CD4-positive, alpha-beta T cell treated with Interleukin-15 for 1 hour (primary cell): ENCODE measurements at regions not wholly inside any gene's neighbourhood (a gene's known extent, or its start where the extent isn't known, plus 50 kb on each side); places are given as distances from the start of the nearest gene placed in this dataset.

ENCODE experiments used
- DNase-seq: peaks from one replicate; pipeline ENCODE4 v3.0.0-alpha.2; 2020

DNA sequence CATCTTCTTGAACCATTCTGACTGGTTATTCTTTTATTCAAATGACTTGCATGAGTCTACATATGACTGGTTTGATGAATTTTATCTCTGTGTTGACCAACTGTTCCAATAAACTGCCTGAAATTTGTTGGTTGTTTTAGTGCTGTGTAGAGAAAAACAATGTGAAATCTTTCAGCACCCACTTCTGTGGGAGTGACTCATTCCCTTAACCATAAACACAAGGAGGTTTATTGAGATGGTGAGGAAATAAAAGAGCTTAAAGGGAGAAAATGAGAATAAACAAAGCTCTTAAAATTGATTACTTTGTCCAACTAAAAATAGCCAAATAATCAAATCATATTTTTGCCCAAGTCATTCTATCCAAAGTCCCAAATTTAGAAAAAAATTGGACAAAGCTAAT is 341.1 kb downstream of the TGFB2 start:
- DNase-seq: no peak

DNA sequence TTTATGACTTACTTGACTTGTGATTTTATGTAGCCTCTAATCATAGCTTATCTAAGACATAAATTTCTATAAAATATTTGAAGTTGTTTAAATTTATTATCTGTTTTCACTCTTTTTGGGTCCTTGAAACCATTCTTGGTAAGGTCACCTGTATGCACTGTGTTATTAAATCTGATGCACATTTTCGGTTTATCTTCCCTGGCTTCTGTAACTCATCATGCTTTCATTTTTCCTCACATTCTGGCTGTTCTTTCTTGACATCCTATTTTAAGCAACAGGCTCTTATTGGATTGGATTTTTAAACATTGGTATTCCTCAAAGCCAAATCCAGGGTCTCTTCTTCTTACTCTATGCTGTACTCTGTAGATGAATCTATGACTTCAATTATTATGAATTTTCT is 341.6 kb downstream of the TGFB2 start:
- no peak for DNase-seq

DNA sequence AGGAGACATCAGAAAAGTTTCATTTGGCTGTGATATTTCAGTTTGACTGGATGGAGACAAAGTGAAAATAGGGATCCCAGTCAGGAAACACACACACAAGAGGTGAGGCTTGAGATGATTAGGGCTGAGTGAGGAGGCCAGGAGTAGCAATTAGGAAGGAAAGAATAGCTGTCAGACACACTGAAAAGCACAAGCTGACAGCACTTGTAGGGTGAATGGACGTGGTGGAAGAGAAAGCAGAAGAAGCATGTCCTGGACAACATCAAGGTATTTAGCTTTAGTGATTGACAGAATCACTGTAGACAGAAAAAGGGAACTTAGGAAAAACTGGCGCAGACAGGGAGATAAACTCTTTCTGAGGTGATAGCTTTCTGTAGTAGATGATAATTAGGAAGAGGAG is 347.7 kb downstream of the TGFB2 start:
- no peak for DNase-seq

DNA sequence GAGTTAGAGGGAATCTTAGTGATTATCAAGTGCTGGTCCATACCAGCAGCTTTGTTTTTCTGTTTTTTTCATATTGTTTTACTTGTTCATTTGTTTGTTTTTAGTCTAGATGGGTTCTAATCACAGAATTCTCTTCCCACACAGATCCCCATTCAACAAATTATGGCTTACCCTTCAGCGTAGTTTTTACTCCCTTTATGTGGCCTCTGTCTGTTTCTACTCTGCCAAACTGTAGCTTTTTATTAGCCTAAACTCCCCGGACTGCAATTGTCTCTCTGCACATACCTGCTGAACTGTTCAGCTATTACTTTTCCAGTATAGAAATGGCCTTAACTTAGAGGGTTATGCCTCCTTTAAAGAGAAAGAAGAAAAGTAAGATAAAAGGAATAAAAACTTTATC is 348.5 kb downstream of the TGFB2 start:
- no peak for DNase-seq

DNA sequence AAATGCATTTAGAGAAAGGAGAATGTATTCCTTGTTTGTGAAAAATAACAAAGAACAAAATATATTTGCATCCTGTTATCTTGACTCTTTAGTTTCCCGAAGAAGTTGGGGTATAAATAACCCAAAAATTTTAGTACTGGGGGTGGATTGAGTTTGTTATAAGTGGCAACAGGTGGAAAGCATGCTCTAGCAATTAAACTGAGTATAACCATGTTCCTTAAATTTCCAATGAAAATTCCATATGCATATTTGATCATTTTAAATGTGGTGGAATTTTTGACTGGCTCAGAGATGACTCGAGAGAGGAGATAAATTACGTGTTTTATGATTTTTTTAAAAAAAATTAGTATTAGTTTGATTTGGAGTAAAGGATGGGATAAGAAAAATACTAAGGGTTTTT is 348.9 kb downstream of the TGFB2 start:
- no peak for DNase-seq

DNA sequence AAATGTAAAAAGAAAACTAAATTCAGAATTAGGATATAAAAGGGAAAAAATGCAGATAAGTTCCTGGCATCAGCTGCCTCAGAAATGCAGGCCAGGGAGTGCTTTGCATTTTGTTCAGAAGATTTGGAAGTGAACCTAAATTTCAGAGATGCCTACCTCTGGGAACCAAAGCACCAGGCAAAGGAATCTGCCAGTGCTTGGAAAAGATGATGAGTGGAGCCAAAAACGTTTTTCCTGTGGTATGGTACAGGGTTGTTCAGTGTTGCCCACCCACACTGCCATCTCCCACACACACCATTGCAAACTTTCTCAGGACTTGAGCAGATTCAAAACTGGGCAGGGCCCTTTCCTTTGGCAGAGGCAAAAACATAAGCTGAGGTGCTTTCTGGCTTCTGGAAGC is 349.5 kb downstream of the TGFB2 start:
- DNase-seq: no peak

DNA sequence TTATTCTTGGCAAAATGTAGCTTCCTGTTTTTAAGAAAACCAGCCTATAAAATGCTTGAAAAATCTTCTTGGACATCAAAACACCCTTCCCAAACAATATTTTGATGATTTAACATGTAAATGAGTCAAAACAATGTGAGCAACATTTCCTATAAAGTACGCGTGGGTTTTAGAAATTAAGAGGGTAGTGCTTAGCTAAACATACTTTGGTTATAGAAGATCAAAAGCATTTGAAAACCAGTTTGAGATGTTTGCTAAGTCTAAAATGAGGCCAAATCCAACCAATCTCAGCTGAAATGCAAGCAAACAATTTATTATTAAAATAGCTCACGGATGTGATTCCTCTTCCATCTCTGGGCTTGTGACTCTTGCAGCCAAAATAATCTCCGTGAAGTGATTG is 350.4 kb downstream of the TGFB2 start:
- DNase-seq: no peak

DNA sequence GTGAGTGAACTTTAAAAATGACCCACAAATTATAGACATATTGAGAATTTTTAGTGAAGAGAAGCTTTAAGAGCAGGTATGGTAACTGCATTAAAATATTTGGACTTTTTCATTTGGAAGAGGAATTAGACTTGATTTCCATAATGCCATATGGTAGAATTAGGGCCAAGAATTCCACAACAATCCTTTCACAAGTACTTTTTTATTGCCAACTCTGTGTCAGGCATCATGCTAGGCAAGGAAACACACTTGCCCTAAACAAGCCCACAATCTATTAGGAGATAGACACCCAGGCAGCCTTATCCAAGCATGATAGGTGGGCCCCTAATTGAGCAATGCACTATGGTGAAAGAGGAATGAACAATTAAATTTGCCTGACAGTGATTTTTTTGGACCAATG is 353.0 kb downstream of the TGFB2 start:
- no peak for DNase-seq

DNA sequence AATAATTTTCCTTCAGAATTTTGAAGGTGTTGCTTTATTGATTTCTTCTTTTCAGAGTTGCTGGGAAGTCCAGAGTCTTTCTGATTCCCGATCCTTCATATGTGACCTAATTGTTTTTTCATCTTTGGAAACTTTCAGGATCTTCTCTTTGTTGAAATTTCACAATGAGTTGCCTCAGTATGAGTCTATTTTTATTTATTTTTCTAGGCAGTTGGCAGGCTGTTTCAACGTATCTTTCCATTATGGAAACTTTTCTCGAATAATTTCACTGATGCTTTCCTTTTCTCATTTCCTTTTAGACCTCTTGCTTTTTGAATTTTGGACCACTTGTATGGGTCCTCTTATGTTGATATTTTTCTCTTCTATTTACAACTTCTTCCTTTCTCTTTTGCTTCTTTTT is 354.3 kb downstream of the TGFB2 start:
- no peak for DNase-seq

DNA sequence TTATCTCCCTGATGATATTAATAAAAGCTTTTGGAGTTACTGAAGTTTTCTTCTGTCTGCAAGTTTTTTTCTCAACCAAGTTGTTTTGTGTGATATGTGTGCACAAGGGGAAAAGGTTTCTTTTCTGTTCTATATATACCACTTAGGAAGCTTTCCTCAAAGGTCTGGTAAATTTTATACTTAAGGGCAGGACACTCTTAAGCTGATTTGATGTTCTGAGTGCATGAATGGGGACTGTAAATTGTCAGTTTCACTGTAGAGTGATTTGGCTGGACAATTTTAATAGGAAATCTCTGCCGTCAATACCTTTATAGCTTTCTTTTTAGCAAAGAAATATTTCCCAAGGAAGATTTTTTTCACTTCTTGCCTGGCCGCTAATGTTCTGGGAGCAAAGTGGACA is 354.7 kb downstream of the TGFB2 start:
- DNase-seq: no peak

DNA sequence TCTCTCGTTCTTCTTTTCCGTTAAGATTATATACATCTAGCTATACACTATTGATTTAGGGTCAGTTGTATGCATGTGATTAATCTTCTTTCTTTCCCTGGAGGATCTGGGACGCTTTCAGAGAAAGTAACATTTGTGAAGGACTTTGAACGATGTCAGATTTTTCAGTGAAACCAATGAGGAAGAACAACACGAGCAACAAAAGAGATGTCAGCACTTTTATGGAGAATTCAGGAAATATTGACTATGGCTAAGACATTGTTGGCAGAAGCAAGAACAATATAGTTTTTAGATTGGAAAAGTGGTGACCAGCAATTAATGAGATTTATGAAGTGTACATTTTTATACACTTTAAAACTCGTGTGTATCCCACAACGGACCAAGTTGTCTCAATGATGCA is 355.5 kb downstream of the TGFB2 start:
- no peak for DNase-seq

DNA sequence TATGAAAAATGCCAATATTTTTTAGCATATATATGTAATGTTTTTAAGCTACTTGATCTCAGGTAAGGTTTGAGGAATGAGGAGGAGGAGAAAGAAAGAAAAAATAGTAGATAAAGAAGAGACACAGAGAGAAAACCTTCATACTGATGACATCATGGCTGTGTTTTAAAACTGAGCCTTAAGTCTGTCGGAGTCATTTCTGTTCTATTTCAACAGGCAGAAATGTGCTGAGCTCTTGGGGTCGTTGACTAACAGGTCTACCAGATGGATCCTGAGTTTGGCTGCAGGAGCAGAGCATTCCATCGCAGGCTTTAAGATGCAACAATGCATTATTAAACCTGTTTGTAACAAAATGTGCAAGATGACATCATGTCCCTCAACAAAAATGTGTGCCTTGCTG is 356.0 kb downstream of the TGFB2 start:
- no peak for DNase-seq

DNA sequence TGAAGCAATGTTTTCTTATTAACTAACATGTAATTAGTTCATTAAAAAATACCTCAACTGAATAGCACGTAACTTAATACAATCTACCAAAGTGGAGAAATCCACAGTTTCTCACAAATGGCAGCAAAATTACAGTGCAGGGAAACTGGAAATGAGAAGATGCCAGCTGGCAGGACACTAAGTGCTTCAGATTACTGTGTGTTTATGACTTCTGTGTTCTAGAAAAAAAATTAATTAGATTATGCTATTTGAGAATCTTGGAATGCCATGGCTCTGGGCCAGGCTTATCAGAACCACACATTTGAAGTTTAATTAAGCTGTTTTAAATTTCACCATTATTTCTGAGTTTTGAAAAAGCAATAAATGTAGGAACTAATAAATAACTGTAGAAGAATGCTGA is 357.6 kb downstream of the TGFB2 start:
- DNase-seq: no peak

DNA sequence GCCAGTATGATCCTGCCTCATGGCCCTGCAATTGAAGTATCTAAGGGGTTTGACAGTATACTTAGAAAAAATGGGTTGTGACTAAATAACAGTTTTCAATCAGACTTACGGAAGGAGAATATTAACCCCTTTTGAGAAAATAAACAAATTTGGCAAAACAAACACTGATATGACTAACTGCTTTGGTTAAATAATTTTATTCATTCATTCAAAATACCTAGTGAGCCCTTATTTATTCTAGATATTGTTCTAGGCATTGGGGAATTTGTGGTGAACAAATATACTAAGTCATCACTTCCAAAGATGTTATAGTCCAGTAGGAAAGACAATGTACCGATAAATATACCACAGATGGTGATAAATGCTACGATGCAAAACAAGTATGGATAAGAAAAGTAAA is 358.7 kb downstream of the TGFB2 start:
- DNase-seq: no peak

DNA sequence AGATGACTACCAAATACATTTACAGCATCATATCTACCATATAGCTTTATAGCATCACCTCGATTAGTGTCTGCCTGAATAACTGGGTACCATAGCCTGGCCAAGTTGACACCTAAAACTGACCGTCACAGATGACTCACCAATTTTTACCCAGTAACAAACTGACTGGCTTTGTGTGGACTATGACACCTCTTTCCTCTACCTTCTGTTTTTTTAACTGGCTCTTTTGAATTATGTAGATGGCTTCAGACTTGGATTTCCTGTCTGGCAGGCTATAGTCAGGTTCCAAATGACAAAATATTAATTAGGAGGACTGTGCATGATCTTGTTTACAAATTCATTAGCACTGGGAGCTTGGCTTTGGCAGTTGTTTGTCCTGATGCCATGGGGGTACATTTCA is 360.3 kb downstream of the TGFB2 start:
- DNase-seq: no peak

DNA sequence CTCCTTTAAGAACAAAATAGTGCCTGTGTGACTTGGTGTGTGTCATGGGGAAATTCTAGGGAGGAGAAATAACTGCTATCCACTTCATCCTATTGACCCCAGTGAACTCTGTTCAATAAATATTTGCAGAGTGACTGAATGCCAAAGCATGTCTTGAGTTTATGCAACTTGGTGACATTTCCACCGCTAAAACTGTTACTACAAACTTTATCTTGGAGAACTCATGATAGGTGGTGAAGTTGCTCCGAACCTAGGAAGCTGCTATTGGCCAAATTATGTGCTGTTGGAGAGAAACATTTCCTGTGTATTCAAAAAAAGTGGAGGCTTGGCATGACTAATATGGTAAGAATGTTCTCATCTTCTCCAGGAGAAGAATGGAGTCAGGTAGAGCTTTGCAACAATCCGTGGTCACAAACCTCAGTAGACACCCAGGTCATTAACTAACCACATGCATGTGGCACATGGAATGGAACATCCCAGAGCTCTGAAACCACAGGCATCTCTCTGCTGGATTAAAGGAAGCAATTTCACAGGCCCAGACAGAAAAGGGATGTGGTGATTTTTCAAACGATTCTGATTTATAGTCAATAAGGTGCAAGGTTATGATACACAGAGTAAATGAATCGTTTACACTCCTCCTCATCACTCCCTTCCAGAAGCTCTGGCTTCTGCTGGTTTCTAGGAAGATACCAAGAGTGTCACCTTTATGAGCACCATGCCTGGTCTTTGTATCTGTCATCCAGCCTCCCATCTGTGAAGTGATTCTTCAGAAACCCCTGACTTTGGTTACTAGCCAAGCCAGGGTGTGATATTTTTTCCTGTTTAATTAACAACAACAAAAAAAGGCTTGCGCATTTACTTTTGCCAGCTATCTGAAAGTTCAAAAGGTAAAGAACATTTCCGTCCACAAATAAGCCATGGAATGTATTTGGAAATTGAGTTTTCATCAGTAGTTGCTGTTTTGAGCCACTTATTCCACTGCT is 361.1 kb downstream of the TGFB2 start:
- DNase-seq: no peak

DNA sequence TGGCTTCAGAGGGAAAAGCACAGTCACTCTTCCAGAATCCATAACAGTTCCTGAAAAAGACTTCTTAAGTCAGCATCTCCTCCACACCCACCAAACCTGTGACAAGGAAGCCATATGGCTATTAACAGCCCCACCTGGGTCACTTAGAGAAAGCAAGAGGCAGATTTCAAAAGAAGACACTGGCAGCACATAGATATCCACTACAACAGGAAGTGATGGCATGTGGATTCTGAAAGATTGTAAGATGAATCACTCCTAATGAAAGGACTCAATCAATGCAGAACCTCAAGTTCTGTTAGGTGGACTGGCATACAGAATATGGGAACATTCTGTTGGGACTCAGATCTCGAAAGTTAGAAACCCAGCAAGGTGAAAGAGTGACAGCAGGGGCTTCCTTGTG is 365.9 kb downstream of the TGFB2 start:
- no peak for DNase-seq

DNA sequence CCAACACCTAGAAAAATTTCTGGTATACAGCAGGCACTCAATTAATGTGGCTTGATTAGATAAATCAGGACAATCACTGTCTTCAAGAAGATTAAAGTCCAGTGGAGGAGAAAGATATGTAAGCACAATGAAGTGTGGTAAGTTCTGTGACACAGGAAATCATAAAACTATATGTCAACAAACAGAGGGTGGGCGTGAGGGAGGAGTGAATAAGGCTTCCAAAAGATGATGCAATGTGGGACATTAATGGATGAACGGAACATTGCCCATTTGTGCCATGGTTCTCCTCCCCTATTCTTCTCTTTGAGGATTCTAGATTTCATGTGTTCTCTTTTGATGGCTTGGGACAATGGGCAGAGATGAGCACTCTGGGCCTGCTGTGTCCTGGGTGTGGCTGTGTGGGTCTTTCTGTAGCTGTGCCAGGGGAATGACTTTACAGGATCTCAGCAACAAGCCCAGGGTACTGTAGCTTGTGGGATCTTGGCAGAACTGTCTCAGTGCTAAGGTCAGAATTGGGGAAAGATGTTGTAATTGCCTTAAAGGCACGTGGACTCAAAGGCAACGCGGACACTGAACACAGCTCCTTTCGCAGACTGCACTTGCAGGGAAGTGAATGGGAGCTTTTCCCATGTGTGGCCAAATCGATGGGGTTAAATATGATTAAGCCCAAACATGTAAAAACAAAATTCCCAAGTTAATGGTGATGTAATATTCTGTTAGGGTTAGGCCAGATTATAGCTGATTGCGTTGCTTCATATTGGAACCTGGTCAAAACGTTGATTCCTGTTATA is 366.9 kb downstream of the TGFB2 start:
- no peak for DNase-seq

DNA sequence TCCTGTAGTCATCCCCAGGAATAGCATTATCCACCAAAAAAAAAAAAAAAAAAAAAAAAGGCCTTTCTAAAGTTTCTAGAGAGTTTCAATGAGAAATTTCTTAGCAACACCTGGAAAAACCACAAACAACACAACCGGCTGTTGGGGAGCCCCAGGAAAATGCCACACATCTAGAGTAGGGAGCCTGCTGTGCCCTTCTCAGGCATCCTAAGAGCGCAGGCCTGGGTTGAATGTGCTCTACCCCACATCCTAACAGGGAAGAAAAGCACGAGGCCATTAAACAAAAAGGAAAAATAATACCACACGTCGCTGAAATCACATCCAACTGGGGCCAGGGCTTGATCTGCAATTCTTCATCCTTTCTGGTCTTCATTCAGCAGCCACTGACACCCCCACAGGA is 367.5 kb downstream of the TGFB2 start:
- no peak for DNase-seq

DNA sequence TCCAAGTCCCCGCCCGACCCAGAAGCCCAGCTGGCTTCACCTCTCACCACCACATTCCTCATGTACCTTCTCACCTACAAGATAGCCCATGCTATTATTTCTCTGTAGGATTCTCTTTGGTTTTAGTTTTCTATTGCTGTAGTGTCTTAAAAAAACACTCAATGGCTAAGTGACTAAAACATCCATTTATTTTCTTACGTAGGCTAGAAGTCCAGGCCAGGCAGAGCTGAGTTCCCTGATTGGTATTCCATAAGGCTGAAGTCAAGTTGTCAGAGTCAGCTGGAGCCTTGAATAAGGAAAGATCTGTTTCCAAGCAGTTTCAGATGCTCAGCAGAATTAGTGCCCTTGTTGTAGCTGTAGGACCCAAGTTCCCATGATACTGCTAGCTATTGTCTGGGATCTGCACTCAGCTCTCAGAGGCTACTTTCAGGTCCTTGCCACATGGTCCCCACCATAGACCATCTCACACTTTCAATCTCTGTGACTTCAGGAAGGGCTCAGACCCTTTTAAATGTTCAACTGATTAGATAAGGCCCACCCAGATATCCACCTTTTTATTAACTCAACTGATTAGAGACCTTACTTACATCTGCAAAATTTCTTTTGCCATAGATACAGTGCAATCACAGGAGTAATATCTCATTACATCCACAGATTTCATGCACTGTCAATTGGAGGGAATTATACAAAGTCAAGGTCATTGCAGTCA is 371.0 kb downstream of the TGFB2 start:
- no peak for DNase-seq

DNA sequence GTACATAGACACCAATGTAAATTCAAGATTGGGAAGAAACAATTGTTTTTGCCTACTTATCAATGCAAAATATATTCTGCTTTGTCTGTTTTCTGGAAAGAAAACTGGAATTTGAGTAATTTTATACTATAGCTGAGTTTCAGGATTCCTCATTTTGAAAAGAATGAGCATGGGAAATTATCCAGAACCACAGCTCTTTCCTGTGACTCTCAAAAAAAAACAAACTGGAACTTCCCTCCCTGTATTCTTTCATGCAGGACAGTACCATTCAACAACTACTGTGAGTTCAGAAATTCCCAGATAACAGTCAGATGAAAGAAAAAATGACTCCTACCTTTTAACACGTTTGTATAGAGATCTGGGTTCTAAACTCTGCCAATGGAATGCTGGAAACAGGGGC is 372.4 kb downstream of the TGFB2 start:
- DNase-seq: no peak

DNA sequence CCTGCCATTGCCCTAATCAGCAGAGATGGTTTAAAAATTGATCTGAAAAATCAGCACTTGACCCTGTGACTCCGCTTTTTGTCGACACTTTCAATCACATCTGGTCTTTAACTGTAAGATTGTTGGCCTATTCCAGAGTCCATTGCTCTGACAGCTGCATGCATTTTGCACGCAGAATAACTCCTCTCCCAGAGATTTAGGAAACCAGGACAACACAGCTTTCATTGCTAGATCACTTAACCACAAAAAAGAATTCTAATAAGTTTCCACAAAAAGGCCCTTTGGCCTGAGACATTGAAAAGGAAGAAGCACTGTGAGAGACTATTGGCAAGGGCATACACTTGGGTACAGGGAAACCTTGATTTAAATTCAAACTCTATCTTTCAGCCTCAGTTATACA is 373.1 kb downstream of the TGFB2 start:
- no peak for DNase-seq

DNA sequence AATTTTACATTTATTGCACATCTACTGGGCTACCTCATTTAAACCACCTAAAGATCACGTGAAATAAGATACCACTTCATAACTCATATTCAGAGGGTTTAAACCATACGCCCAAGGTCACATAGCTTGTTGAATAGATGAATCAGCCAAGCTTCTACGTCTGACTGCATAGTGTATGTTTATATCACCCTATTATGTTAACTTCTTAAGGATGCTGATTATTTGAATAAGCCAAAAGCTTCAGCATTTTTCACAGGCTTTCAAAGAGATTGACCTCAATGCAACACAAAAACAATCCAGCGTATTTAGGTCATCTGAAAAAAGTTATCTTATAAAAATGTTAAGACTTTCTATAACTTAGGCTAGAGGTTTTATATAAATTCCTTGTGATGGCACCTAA is 373.8 kb downstream of the TGFB2 start:
- DNase-seq: no peak
